ENCODE measurements at regions not wholly inside any gene's neighbourhood (a gene's known extent, or its start where the extent isn't known, plus 50 kb on each side); places are given as distances from the start of the nearest gene placed in this dataset.

DNA sequence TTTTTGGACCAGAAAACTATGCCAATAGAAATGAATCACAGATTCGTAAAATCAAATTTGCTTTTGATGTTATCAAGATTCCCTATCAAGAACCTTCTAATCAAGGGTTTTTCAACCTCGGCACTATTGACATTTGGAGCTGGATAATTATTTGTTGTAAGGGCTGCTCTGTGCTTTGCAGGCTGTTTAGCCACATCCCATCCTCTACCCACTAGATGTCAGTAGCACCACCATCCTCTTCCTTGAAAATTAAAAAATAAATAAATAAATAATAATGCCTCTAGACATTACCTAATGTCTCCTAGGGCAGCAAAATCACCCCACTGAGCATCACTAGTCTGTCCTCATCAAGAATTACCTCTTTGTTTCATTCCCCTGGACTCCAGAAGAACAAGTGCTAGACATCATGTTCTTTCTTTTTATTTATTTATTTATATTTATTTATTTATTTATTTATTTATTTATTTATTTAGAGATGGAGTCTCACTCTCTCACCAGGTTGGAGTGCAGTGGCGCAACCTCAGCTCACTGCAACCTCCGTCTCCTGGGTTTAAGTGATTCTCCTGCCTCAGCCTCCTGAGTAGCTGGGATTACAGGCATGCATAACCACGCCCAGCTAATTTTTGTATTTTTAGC is 744.7 kb downstream of the KCNA4 start:
- TF ChIP-seq EZH2 (IDR thresholded peaks at IDR 0.05) (no peak), POLR2AphosphoS5 (IDR thresholded peaks at IDR 0.05; ENCODE audit: borderline replicate concordance, low read depth, low read length) (no peak), FOXP2 (optimal IDR thresholded peaks at IDR 0.05; ENCODE audit: control extremely low read depth, extremely low read length, insufficient read depth) (no peak)
